H1 (cell line): ENCODE measurements at regions not wholly inside any gene's neighbourhood (a gene's known extent, or its start where the extent isn't known, plus 50 kb on each side); places are given as distances from the start of the nearest gene placed in this dataset.

Experiments used
- CTCF ChIA-PET: fragments of 300-600 bp; sonication (Branson Sonifier 250); formaldehyde crosslinking; loops from one replicate; lab custom pipeline; 2021; ENCODE audit not compliant: partially characterized antibody; lab: Charles Lee
- POLR2A ChIA-PET: fragments of 300-600 bp; sonication (Branson Sonifier 250); formaldehyde crosslinking; loops from one replicate; lab custom pipeline; 2021; ENCODE audit warnings: inconsistent platforms; ENCODE audit not compliant: partially characterized antibody; lab: Charles Lee
- DNase-seq, 2 experiments: peaks; one replicate each; pipeline versions ENCODE4 v3.0.0 to v3.0.0-alpha.2; 2010 to 2022; ENCODE audit warnings: low spot score in 2 of 2, low read depth in 1 of 2, mixed read lengths in 1 of 2
- FAIRE-seq: peaks from 2 replicates; lab custom pipeline; 2011; peaks lifted over from hg19 to GRCh38; lab: Jason Lieb, UNC
- H2AFZ ChIP-seq: 2 replicates; pipeline ENCODE4 v1.8.1; 2012; ENCODE audit warnings: low read length, inconsistent platforms
- H2AK5ac ChIP-seq: 2 replicates; pipeline ENCODE4 v1.6.1; 2013; ENCODE audit warnings: low read depth, low read length
- H2BK120ac ChIP-seq: replicated peaks from 2 replicates; pipeline ENCODE3; 2013; ENCODE audit warnings: low read depth, low read length, inconsistent platforms
- H2BK12ac ChIP-seq: 2 replicates; pipeline ENCODE4 v1.6.1; 2013; ENCODE audit warnings: low read depth, low read length
- H2BK15ac ChIP-seq: 2 replicates; pipeline ENCODE4 v1.6.1; 2013; ENCODE audit warnings: low read length
- H2BK20ac ChIP-seq: 2 replicates; pipeline ENCODE4 v1.6.1; 2013; ENCODE audit warnings: low read length
- H2BK5ac ChIP-seq: 2 replicates; pipeline ENCODE4 v1.6.1; 2013; ENCODE audit warnings: low read depth, low read length
- H3K14ac ChIP-seq: 2 replicates; pipeline ENCODE4 v1.6.1; 2013; ENCODE audit warnings: inconsistent platforms; ENCODE audit not compliant: insufficient read length
- H3K18ac ChIP-seq: 2 replicates; pipeline ENCODE4 v1.6.1; 2013; ENCODE audit warnings: low read length; ENCODE audit errors: extremely low read depth
- H3K23ac ChIP-seq: 2 replicates; pipeline ENCODE4 v1.6.1; 2013; ENCODE audit warnings: inconsistent platforms; ENCODE audit not compliant: insufficient read length
- H3K23me2 ChIP-seq: 2 replicates; pipeline ENCODE4 v1.6.1; 2013; ENCODE audit warnings: low read depth, low read length
- H3K27ac ChIP-seq: 2 replicates; pipeline ENCODE4 v1.6.1; 2011; ENCODE audit warnings: low read depth, low read length, inconsistent platforms
- H3K27me3 ChIP-seq, 4 experiments: replicated peaks in 1 of 4; 1 replicate in 1 of 4; 2 replicates in 3 of 4; pipeline versions ENCODE4 v1.6.1 to v1.8.1; 2011 to 2013; ENCODE audit warnings: low read length in 3 of 4, mild to moderate bottlenecking in 3 of 4, inconsistent platforms in 2 of 4, mixed read lengths in 2 of 4, moderate library complexity in 1 of 4; ENCODE audit not compliant: control insufficient read depth in 3 of 4, insufficient read depth in 3 of 4; ENCODE audit errors: extremely low read depth in 1 of 4
- H3K36me3 ChIP-seq, 4 experiments: 2 replicates each; pipeline versions ENCODE4 v1.6.1 to v1.8.1; 2011 to 2013; ENCODE audit warnings: mild to moderate bottlenecking in 4 of 4, low read length in 3 of 4, moderate library complexity in 2 of 4, control low read depth in 1 of 4, inconsistent platforms in 1 of 4; ENCODE audit not compliant: insufficient read depth in 4 of 4, control insufficient read depth in 2 of 4
- H3K4ac ChIP-seq: replicated peaks from 2 replicates; pipeline ENCODE3; 2013; ENCODE audit warnings: low read length, low read depth, mixed read lengths, inconsistent platforms; ENCODE audit not compliant: insufficient read length
- H3K4me1 ChIP-seq, 4 experiments: replicated peaks in 1 of 4; 1 replicate in 1 of 4; 2 replicates in 3 of 4; pipeline versions ENCODE4 v1.6.1 to v1.8.1; 2011 to 2013; ENCODE audit warnings: low read length in 3 of 4, inconsistent platforms in 2 of 4, mixed read lengths in 1 of 4; ENCODE audit not compliant: insufficient read depth in 4 of 4, control insufficient read depth in 3 of 4
- H3K4me2 ChIP-seq, 2 experiments: 2 replicates each; pipeline versions ENCODE4 v1.6.1 to v1.8.1; 2011 to 2013; ENCODE audit warnings: low read depth in 2 of 2, low read length in 2 of 2, control low read depth in 1 of 2, inconsistent platforms in 1 of 2, mild to moderate bottlenecking in 1 of 2; ENCODE audit not compliant: insufficient read depth in 1 of 2
- H3K4me3 ChIP-seq, 4 experiments: fragments of 200-600, 300-600 bp in 1 of 4; sonication (generic), shearing (Covaris generic), sonication (Bioruptor Twin) in 1 of 4; 2 replicates each; pipeline versions ENCODE4 v1.5.1 to v1.8.1; 2011 to 2016; ENCODE audit warnings: low read length in 4 of 4, low read depth in 3 of 4, control low read depth in 2 of 4, inconsistent platforms in 2 of 4, mild to moderate bottlenecking in 2 of 4, mixed read lengths in 1 of 4, moderate library complexity in 1 of 4; ENCODE audit not compliant: insufficient read depth in 2 of 4; ENCODE audit errors: extremely low read depth in 1 of 4
- H3K56ac ChIP-seq: replicated peaks from 2 replicates; pipeline ENCODE3; 2013; ENCODE audit warnings: low read depth, mild to moderate bottlenecking, mixed read lengths, low read length, inconsistent platforms; ENCODE audit not compliant: insufficient read length
- H3K79me1 ChIP-seq: 2 replicates; pipeline ENCODE4 v1.6.1; 2013; ENCODE audit warnings: low read depth, low read length, control low read depth
- H3K79me2 ChIP-seq, 2 experiments: 2 replicates each; pipeline versions ENCODE4 v1.6.1 to v1.8.1; 2012 to 2013; ENCODE audit warnings: low read length in 2 of 2, mild to moderate bottlenecking in 2 of 2, inconsistent platforms in 1 of 2; ENCODE audit not compliant: insufficient read depth in 2 of 2, control insufficient read depth in 1 of 2
- H3K9ac ChIP-seq, 4 experiments: replicated peaks in 1 of 4; 1 replicate in 1 of 4; 2 replicates in 3 of 4; pipeline versions ENCODE4 v1.6.1 to v1.8.1; 2011 to 2013; ENCODE audit warnings: low read depth in 3 of 4, low read length in 3 of 4, control low read depth in 2 of 4, mild to moderate bottlenecking in 2 of 4, moderate library complexity in 2 of 4, inconsistent platforms in 1 of 4; ENCODE audit errors: extremely low read depth in 1 of 4
- H3K9me3 ChIP-seq, 2 experiments: 2 replicates each; pipeline versions ENCODE4 v1.6.1 to v1.8.1; 2012 to 2013; ENCODE audit warnings: mild to moderate bottlenecking in 2 of 2, moderate library complexity in 2 of 2, control low read depth in 1 of 2, inconsistent platforms in 1 of 2, low read depth in 1 of 2, low read length in 1 of 2, mixed read lengths in 1 of 2; ENCODE audit not compliant: insufficient read depth in 2 of 2
- H4K20me1 ChIP-seq, 2 experiments: replicated peaks in 1 of 2; 2 replicates each; pipeline versions ENCODE3 to v1.8.1; 2011 to 2013; ENCODE audit warnings: inconsistent platforms in 2 of 2, low read length in 2 of 2, mild to moderate bottlenecking in 1 of 2; ENCODE audit not compliant: insufficient read depth in 2 of 2, control insufficient read depth in 1 of 2
- H4K5ac ChIP-seq: 2 replicates; pipeline ENCODE4 v1.6.1; 2013; ENCODE audit warnings: low read length, low read depth, mixed read lengths, inconsistent platforms; ENCODE audit not compliant: insufficient read length
- H4K8ac ChIP-seq: 2 replicates; pipeline ENCODE4 v1.8.0; 2013; ENCODE audit warnings: mild to moderate bottlenecking, moderate library complexity, low read length, inconsistent platforms; ENCODE audit not compliant: insufficient read depth; ENCODE audit errors: extremely low read depth
- H4K91ac ChIP-seq: replicated peaks from 2 replicates; pipeline ENCODE3; 2013; ENCODE audit warnings: low read length, mixed read lengths, inconsistent platforms; ENCODE audit not compliant: insufficient read length
- CBX8 ChIP-seq: fragments of 300-800, 300-1000 bp; sonication (generic); IDR thresholded peaks from 2 replicates; pipeline ENCODE4 v1.7.1; 2016; ENCODE audit warnings: low read depth, low read length, borderline replicate concordance
- EZH2 ChIP-seq: fragments of 200-600 bp; sonication (generic); IDR thresholded peaks from 2 replicates; pipeline ENCODE4 v1.7.1; 2012; ENCODE audit warnings: low read depth, mild to moderate bottlenecking, moderate library complexity, low read length, inconsistent platforms; ENCODE audit not compliant: severe bottlenecking
- GABPA ChIP-seq: IDR thresholded peaks from 2 replicates; pipeline ENCODE4 v1.6.1; 2011; ENCODE audit warnings: mild to moderate bottlenecking, low read length, moderate library complexity, borderline replicate concordance; ENCODE audit not compliant: insufficient read depth
- NANOG ChIP-seq: IDR thresholded peaks from 2 replicates; pipeline ENCODE4 v1.6.1; 2011; ENCODE audit warnings: low read length, low read depth, mild to moderate bottlenecking, inconsistent platforms; ENCODE audit not compliant: insufficient read depth, poor library complexity, severe bottlenecking
- POU5F1 ChIP-seq: IDR thresholded peaks from 2 replicates; pipeline ENCODE4 v1.6.1; 2011; ENCODE audit warnings: low read depth, mild to moderate bottlenecking, low read length, moderate library complexity
- RAD21 ChIP-seq, 2 experiments: IDR thresholded peaks in 1 of 2; conservative IDR thresholded peaks in 1 of 2; 2 replicates each; pipeline ENCODE4 v1.6.1; 2011; ENCODE audit warnings: low read depth in 2 of 2, low read length in 2 of 2, improper control_type of control experiment in 1 of 2, inconsistent platforms in 1 of 2, mild to moderate bottlenecking in 1 of 2, moderate library complexity in 1 of 2
- RFX5 ChIP-seq: IDR thresholded peaks from 2 replicates; pipeline ENCODE4 v1.6.1; 2011; ENCODE audit warnings: low read depth, low read length, improper control_type of control experiment, borderline replicate concordance
- SIN3A ChIP-seq, 2 experiments: IDR thresholded peaks in 1 of 2; conservative IDR thresholded peaks in 1 of 2; 2 replicates each; pipeline ENCODE4 v1.6.1; 2011 to 2012; ENCODE audit warnings: low read length in 2 of 2, improper control_type of control experiment in 1 of 2, low read depth in 1 of 2, mild to moderate bottlenecking in 1 of 2
- SP1 ChIP-seq: IDR thresholded peaks from 2 replicates; pipeline ENCODE4 v1.6.1; 2011; ENCODE audit warnings: low read depth, low read length
- TAF7 ChIP-seq: optimal IDR thresholded peaks from 2 replicates; pipeline ENCODE3; 2011; ENCODE audit warnings: low read depth, mild to moderate bottlenecking, inconsistent platforms, low read length, moderate library complexity, borderline replicate concordance
- ZNF274 ChIP-seq: IDR thresholded peaks from 2 replicates; pipeline ENCODE4 v1.7.0; 2012; ENCODE audit warnings: low read length, borderline replicate concordance; ENCODE audit errors: extremely low read depth
- WGBS, 2 experiments: shearing (Covaris generic) in 1 of 2; methylation state at CpG; one replicate each; pipeline versions ENCODE4 v1.1.6 to v1.1.7; 2013 to 2015; ENCODE audit warnings: low lambda C conversion rate in 2 of 2, mixed read lengths in 2 of 2, inconsistent platforms in 1 of 2, low coverage in 1 of 2, missing lambda C conversion rate in 1 of 2; ENCODE audit not compliant: insufficient replicate concordance in 2 of 2, insufficient coverage in 1 of 2, insufficient read length in 1 of 2; ENCODE audit errors: extremely low coverage in 1 of 2, missing lambda C conversion rate in 1 of 2; 5-methylcytosine and 5-hydroxymethylcytosine counted together
- TF ChIP-seq, protein P1 (sequence below): IDR thresholded peaks from 2 replicates; pipeline ENCODE4 v1.6.1; 2012; ENCODE audit warnings: low read length, inconsistent platforms

DNA sequence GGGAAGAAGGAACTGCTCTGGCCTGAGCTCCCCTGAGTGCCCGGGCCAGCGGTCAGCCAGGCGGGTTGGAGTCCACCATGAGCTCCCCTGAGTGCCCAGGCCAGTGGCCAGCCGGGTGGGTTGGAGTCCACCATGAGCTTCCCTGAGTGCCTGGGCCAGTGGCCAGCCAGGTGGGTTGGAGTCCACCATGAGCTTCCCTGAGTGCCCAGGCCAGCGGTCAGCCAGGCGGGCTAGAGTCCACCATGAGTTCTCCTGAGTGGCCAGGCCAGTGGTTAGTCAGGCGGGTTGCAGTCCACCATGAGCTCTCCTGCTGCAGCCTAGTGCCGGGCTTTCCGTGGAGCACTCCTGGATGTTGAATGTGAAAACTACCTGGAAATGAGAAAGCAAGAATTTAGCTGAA lies 844.0 kb downstream of the TBC1D22A start:
- Histone ChIP-seq H3K4ac (no peak overlapping the region), H2BK120ac (no peak overlapping the region), H3K4me2 (no peak overlapping the region), H2BK15ac (no peak overlapping the region), H3K27me3 (no peaks in the 10 kb centered on the region), H4K20me1 (no peaks in the 10 kb centered on the region), H2BK20ac (no peak overlapping the region), H3K4me3 (no peak overlapping the region), H3K4me1 (no peaks in the 10 kb centered on the region), H3K27ac (no peak overlapping the region), H3K23me2 (no peaks in the 10 kb centered on the region), H3K56ac (no peak overlapping the region), H3K9me3 (peaks cover 8 to 51% of the 10 kb centered on the region in 2 experiments; a peak in 2 of 4 replicates), H4K5ac (no peak overlapping the region), H2BK5ac (no peak overlapping the region), H3K79me1 (no peaks in the 10 kb centered on the region), H2AFZ (no peak overlapping the region), H4K91ac (no peak overlapping the region), H3K9ac (no peak overlapping the region), H4K8ac (no peak overlapping the region), H3K18ac (no peak overlapping the region), H3K23ac (no peak overlapping the region), H2AK5ac (no peak overlapping the region), H3K36me3 (no peaks in the 10 kb centered on the region), H2BK12ac (no peak overlapping the region), H3K14ac (no peak overlapping the region), H3K79me2 (no peaks in the 10 kb centered on the region)
- no peak for DNase-seq
- ChIA-PET POLR2A (no interaction called here), CTCF (interaction anchor here (0.9 to 1.1 kb wide), 3 partner anchors 10 to 146 kb away, joined by 3 read pairs; no protein-coding TSS in a partner anchor)
- no peak for FAIRE-seq
- WGBS, 2 experiments = 90% methylated on average over 9 of the region's 9 CpGs; no CpG with 5 or more reads in 1 of the 2 experiments
- TF ChIP-seq GABPA (no peak), SP1 (no peak), EZH2 (no peak), POU5F1 (no peak), RAD21 (IDR thresholded peaks at IDR 0.05 in 1 of 2, conservative IDR thresholded peaks at IDR 0.05 in 1 of 2; ENCODE audit: low read depth in 2 of 2, low read length in 2 of 2) (no peak), TAF7 (no peak), SIN3A (conservative IDR thresholded peaks at IDR 0.05 in 1 of 2, IDR thresholded peaks at IDR 0.05 in 1 of 2; ENCODE audit: low read depth in 1 of 2, low read length in 2 of 2) (no peak), ZNF274 (no peak), CBX8 (no peak), NANOG (no peak), RFX5 (no peak)
- TF ChIP-seq, protein P1, sequence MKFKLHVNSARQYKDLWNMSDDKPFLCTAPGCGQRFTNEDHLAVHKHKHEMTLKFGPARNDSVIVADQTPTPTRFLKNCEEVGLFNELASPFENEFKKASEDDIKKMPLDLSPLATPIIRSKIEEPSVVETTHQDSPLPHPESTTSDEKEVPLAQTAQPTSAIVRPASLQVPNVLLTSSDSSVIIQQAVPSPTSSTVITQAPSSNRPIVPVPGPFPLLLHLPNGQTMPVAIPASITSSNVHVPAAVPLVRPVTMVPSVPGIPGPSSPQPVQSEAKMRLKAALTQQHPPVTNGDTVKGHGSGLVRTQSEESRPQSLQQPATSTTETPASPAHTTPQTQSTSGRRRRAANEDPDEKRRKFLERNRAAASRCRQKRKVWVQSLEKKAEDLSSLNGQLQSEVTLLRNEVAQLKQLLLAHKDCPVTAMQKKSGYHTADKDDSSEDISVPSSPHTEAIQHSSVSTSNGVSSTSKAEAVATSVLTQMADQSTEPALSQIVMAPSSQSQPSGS = no peak
